Activated CD4-positive, alpha-beta T cell treated with anti-CD3 and anti-CD28 coated beads, Interleukin-2, amount 50 U/mL, for 24 hours (primary cell): ENCODE measurements at regions not wholly inside any gene's neighbourhood (a gene's known extent, or its start where the extent isn't known, plus 50 kb on each side); places are given as distances from the start of the nearest gene placed in this dataset.
"Not testable (repeated sequence)": the region's sequence is repeated elsewhere in the genome, so short reads cannot be mapped to it uniquely, and the experiment has no call there.

ENCODE experiments used
- DNase-seq, 2 donors: peaks; one replicate each; pipeline ENCODE4 v3.0.0-alpha.2; 2020; ENCODE audit warnings: low read depth in 1 of 2, low spot score in 1 of 2

DNA sequence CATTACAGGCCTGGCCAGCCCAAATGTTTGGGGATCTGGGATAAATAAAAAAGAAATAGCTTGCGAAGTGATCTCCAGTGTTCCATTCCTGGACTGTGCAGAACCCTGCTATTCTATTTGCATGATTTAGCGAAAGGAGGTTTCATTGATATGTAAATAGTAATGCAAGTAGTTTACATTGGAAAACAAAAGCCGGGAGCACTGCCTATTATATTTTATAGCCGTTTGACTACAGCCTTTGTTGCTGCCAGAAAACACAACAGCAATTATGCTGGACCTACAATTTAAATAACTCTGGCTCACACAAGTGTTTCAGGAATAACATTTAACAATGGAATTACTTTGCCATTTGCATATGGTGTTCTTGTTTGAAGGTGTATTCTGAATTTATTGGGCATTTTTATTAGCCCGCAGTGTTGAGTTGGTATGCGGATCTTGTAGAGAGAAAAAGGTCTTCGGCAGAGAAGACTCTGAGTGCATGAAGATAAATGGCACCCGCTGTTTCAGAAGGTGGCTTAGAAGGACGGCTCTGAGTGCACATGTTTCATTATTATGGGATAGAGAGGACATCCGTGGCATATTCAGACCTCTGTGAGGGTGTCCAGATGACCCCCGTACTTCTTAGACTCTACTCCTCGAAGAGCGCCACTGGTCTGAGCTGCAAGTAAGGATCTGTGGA is 315.0 kb downstream of the BRD1 start:
- no peak for DNase-seq

- not testable (repeated sequence) for DNase-seq
Observed at GRCh38 chr22:49511393-49512189, 316.1 kb downstream of the BRD1 start.

- DNase-seq, result no peak
Observed at GRCh38 chr22:49510718-49511117, 317.0 kb downstream of the BRD1 start.

DNA sequence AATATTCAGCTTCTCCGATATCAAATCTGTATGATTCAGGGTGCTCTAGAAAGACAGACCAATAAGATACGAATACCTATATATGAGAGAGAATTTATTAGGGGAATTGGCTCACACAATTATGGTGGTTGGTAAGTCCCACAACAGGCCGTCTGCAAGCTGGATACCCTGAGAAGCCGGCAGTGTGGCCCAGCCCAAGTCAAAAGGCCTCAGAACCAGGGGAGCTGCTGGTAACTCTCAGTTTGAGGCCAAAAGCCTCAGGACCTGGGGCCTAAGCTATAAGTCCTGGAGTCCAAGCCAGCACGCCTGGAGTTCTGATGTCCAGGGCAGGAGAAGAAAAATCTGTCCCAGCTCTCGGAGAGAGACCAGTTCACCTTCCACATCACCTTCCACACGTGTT is 318.7 kb downstream of the BRD1 start:
- no peak for DNase-seq

GRCh38 chr22:49508561-49508960 is 319.1 kb downstream of the BRD1 start:
- DNase-seq, result no peak

DNA sequence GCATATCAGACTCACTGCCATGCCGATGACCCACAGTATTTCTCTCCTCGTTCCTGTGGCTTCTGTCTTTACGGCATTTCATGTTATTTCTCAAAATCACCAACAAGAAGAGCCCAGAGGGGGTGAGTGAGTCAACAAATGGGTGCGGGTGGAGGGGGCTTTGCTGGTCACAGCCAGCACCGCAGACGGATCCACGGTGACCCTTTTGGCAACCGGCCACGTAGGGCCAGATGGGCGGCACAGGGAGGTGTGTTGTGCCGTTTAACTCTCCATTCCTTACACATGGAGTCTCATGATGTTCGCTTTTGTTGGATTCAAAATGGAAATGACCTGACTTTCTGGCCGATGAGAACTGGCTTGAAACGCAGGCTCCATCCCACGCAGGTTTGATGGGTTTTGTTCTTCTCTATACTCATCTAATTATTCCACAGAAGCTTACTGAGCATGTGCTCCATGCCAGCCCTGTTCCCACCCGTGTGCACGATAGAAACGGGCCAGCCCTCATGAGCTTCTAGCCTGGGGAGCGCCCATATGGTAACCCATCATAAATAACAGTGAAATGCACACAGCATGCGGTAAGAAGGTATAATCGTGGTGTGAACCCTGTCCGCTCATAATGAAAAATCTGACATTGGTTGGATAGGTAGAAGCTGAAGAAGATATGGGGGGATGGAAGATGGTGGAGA is 319.9 kb downstream of the BRD1 start:
- no peak for DNase-seq

DNA sequence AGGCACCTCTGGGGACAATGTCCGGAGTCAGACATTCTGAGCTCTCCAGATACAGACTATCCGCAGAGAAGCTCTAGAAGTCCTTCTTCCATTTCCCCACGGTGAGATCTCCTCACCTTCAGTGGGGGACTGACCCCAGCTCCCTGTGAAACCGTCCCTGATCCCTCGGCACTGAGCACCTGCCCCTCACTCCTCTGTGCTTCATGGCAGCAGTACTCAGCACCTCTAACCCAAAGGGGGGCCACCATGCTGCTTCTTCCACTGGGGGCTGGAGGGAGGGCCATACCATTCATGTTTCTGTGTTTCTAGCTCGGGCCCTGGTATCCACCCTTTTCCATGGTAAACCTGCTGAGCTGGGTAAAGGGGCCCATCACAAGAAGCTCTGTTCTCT is 321.7 kb downstream of the BRD1 start:
- DNase-seq, result no peak

DNA sequence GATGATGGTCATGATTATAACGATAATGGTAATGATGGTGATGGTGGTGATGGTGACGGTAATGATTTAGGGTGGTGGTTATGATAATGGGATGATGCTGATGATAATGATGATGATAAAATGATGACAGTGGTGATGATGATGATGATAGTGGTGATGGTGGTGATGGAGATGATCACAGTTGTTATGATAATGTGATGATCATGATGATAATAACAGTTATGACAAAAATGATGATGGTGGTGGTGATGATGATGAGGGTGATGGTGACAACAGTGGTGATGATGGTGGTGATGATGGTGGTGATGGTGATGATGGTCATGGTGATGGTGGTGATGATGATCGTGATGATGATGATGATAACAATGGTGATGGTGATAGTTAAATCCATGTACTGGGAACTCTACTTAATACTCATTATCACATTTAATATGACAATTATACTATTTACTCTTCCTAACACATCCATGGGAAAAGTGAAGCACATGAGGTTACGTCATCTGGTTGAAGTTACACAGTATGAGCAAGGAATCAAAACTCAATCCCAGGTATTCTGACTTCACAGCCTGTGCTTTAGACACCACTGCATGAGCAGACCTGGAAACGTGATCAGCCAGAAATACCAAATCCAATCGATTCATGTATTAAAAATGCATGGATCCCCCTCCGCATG is 322.2 kb downstream of the BRD1 start:
- DNase-seq, result no peak

DNA sequence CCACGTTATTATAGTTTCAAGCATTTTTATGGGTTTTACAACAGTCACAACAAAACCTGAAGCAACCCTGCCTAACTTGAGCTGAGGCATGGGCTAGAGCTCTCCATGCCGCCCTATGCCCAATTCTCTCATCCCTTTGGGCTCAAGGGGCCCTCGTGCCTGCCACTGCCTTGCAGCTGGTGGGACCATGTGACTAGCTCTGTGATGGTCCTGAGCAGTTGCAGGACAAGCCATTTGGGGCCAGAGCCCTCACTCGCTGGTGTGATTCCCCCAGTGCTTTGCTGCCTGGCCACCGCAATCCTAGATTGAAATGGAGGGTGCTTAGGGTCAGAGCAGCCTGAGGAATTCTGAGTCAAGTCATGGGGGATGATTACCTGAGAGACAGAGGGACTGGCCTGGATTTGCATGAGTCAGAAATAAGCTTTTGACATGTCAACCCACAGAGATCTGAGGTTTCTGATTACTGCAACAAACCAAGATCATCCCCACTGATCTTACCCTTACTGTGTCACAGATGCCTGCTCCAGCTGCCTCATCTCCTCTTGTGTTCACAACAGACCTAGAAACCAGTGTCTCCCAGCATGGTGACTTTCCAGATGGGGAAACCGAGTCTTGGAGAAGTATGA is 323.7 kb downstream of the BRD1 start:
- no peak for DNase-seq

- no peak for DNase-seq
Observed at GRCh38 chr22:49503321-49503720, 324.4 kb downstream of the BRD1 start.

GRCh38 chr22:49502126-49502826 is 325.4 kb downstream of the BRD1 start:
- no peak for DNase-seq

DNA sequence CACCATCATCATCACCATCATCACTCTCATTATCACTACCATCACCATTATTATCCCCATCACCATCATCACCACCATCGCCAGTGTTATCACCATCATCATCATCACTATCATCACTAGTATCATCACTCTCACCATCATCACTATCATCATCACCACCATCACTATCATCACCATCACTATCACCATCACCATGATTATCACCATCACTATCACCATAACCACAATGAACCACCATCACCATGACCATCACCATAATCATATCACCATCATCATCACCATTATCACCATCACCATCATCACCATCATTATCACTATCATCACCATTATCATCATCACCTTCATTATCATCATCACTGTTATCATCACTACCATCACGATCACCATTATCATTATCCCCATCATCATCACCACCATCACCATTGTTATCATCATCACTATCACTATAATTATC is 326.7 kb downstream of the BRD1 start:
- DNase-seq, result no peak

DNA sequence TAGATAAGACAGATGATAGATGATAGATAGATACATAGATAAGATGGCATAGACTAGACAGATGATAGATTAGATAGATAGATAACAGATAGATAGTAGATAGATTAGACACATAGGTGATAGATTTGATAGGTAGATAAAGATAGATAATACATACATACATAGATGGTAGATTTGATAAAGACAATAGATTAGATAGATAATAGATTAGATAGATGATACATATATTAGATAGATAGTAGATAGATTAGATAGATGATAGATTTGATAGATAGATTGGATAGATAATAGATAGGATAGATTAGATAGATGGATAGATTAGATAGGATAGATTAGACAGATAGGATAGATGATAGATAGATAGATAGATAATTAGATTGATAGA is 327.6 kb downstream of the BRD1 start:
- DNase-seq, result no peak

DNA sequence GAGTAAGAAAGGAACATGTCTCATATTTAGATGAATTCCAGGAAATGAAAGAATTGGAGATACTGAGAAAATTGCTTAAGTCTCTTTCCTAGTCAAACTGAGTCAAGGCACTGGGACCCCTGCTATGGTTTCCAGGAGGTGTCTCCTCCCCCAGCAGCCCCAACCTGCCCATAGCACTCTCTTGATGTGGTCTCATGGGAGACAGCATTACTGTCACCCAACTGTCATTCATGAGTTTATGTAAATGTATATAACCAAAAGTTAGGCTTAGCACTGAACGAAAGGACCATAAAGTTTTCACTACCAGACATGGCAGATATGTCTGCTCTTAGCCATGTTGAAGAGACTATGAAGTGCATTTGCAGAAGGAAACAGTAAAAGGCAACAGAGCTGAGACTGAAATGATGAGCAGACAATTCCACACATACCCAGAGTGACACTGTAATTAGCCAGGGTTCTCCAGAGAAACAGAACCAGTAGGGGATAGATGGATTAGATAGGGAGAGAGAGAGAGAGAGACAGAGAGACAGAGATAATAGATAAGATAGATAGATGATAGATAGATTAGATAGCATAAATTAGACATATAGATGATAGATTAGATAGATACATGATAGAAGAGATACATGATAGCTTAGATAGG is 328.1 kb downstream of the BRD1 start:
- DNase-seq, result no peak

GRCh38 chr22:49497266-49497665 is 330.4 kb downstream of the BRD1 start:
- no peak for DNase-seq

DNA sequence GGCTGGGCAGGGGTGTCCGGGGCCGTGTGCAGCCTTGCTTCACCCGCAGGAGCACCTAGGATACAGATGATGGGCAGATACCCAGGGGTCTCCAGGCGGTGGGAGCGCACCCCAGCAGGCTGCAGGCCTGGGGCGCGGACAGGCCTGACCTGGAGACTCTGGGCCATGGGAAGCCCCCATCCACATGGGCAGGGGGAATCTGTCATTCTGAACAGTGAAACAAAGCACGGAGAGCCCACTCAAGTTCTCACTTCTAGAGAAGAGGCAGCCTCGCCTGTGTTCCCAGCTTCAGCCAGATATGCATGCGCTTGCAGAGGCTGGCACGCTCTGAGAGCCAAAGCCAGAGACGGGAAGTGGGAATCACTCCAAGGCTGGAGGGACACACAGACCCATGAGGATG is 333.1 kb downstream of the BRD1 start:
- DNase-seq, result no peak

GRCh38 chr22:49492741-49493251 is 334.9 kb downstream of the BRD1 start:
- DNase-seq, result no peak

GRCh38 chr22:49492308-49492707 is 335.4 kb downstream of the BRD1 start:
- DNase-seq, result no peak

DNA sequence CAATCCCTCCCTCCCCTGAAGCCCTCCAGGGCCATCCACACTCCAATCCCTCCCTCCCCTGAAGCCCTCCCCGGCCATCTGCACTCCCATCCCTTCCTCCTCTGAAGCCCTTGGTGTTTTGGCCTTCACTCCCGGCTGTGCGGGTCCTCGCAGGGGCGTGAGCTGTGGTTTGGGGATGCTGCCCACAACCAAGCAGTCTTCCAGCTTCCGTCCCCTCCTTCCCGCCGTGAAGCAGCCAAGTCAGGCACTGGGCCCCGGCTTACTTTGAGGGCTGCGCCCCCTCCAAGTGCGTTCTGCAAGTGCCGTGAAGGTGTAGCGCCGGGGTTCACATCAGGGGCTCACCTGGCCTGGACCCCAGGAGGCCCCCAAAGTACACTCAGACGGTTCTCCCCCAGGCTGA is 335.9 kb downstream of the BRD1 start:
- DNase-seq, result no peak

DNA sequence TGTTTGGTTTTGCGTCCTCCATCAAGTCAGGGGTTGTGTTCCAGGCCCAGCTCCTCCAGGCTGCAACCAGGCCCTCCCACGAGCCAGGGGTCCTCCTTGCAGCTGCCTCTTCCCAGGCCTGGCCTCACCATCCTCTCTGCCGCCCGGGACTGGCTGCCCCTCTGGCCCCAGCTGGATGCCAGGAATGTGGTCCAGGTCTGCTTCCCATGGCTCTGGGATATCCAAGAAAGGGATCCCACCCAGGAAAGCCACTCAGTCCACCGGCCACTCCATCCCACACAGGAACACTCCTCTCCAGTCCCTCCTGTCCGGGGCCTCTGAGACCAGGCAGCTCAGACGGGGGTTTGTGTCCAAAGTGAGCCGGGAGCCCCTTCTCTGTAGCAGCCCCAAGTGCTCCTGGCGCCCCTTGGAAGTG is 336.4 kb downstream of the BRD1 start:
- no peak for DNase-seq
